GM20431 (cell line): ENCODE measurements at regions not wholly inside any gene's neighbourhood (a gene's known extent, or its start where the extent isn't known, plus 50 kb on each side); places are given as distances from the start of the nearest gene placed in this dataset.

Source experiments
- in situ Hi-C: fragments of 300-500 bp; cut with MseI, MboI; formaldehyde crosslinking; loops from one replicate; pipeline ENCODE4 v1.15.0; 2020; ENCODE audit warnings: low sequenced_read_pairs; ENCODE audit not compliant: unreplicated experiment

- in situ Hi-C loops: no loop called here
Observed at GRCh38 chr3:102170545-102170944, 264.3 kb upstream of the ZPLD1 start.

- in situ Hi-C loops: no loop called here
Observed at GRCh38 chr3:102174312-102174712, 260.5 kb upstream of the ZPLD1 start.

DNA sequence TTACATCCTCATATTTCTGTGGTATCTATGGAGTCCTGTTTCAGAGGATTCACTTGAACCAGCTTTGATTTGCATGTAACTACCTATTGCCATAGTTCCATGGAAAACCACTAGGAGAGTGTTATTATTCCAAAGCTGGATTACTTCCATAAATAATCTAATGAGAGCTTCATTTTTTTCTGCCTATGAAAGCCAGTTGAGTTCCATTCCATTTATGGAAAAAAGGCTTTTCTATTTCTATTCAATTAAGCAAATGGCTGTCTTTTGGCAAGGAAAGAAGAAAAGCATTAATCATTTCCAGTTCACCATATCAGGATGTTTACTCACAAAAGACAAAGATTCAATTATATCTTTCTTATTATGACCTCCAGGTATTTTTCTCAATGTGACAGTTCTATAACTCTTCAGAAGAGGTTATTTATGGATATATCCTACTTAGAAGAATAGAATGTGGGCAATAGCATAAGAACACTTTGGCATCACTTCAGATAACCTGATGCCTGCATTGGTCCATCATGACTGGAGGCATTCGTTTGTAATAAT, 259.9 kb upstream of the ZPLD1 start:
- in situ Hi-C loops: no loop called here

GRCh38 chr3:102176333-102177050, 258.3 kb upstream of the ZPLD1 start:
- in situ Hi-C loops: no loop called here

GRCh38 chr3:102177075-102177755, 257.6 kb upstream of the ZPLD1 start:
- in situ Hi-C loops: no loop called here

GRCh38 chr3:102178817-102179216, 256.0 kb upstream of the ZPLD1 start:
- in situ Hi-C loops: no loop called here

- in situ Hi-C loops: no loop called here
Observed at GRCh38 chr3:102179326-102180177, 255.3 kb upstream of the ZPLD1 start.

- in situ Hi-C loops: no loop called here
Observed at GRCh38 chr3:102180280-102180931, 254.4 kb upstream of the ZPLD1 start.

DNA sequence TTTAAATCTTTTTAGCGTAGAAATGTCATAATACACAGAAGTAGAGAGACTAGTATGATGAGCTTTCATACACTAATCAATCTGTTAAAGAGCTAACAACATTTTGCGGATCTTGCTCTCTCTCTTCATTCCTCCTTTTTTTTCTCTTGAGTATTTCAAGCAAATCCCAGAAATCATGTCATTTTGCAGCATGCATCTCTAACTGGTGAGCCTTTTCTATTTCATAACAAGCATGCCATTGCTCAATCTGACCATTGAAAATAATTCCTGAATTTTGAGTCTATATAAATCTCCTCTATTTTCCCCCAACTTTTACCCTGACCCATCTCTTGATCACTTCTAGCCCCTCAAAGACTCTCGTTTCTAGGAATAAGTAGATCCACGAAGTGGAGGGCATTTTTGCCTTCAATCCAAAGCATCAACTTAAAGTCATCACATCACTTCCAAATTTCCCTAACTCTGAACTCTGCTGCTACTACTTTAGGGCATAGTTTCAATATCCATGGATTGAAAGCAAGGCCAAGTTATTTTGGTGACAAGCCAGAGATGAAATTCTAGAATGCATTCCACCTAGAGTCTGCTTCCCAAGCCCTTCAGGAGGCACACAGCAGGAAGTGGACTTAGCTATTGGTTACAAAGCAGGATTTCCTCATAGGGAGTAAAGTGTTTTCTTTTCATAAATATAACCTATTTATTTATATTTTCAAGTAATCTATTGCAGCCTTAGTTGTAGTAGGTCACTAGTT, 253.5 kb upstream of the ZPLD1 start:
- in situ Hi-C loops: no loop called here

GRCh38 chr3:102182162-102182561, 252.7 kb upstream of the ZPLD1 start:
- in situ Hi-C loops: no loop called here

- in situ Hi-C loops: no loop called here
Observed at GRCh38 chr3:102183186-102183585, 251.6 kb upstream of the ZPLD1 start.

GRCh38 chr3:102183623-102184022, 251.2 kb upstream of the ZPLD1 start:
- in situ Hi-C loops: no loop called here

DNA sequence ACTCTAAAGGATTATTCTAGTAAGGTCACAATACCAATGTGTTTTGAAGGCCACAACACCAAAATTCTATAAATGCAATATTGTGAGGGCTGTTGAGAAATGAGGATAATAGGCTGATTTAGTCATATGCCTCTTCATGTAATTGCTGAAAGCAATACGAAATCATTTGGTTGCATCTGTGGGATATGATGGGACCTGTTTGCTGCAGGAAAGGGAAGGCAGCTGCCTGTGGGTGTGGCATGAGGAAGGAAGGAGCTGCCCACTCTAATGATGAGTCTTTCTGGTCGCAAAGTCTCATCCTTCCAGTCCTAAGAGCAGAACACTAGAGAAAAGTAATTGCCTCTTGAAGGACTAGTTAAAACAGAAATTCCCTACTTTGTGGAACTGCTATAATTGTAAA, 245.3 kb upstream of the ZPLD1 start:
- in situ Hi-C loops: no loop called here

- in situ Hi-C loops: no loop called here
Observed at GRCh38 chr3:102189956-102190723, 244.7 kb upstream of the ZPLD1 start.

GRCh38 chr3:102192575-102192974, 242.2 kb upstream of the ZPLD1 start:
- in situ Hi-C loops: no loop called here

DNA sequence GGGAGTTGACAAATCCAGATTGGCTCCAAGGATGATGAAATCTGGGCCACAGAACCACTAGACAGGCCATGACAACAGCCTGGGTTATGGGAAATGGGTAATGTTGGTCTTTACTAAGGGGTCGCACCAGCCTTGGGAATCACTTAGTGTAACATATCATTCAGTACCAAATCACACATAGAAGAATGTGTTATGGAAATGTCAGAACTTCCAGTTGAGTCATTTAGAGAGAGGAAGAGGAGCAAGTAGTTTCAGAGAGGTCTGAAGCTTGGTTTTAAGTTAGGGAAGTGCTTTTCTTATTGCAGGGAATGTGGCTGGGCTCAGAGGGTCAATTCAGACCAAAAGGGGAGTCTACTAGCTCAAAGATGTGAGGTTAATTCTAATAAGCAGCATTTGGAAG, 241.6 kb upstream of the ZPLD1 start:
- in situ Hi-C loops: no loop called here

GRCh38 chr3:102194001-102194400, 240.8 kb upstream of the ZPLD1 start:
- in situ Hi-C loops: no loop called here

DNA sequence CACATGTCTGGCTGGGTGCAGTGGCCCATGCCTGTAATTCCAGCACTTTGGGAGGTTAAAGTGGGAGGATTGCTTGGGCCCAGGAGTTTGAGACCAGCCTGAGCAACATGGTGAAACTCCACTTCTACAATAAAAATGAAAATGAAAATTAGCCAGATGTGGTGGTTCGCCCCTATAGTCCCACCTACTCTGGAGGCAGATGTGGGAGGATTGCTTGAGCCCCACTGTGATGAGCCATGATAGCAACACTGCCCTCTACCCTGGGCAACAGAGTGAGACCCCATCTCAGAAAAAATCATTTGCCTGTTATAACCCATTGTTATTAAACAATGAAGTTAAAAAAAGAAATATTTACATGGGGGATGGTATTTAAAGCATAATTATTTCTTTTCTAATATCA, 240.1 kb upstream of the ZPLD1 start:
- in situ Hi-C loops: no loop called here
